Epidermal melanocyte (primary cell): ENCODE measurements at regions not wholly inside any gene's neighbourhood (a gene's known extent, or its start where the extent isn't known, plus 50 kb on each side); places are given as distances from the start of the nearest gene placed in this dataset.
A peak's percentile ranks its signal among the peaks of the same experiment; 100 is the strongest.

ENCODE experiments used
- DNase-seq: peaks from one replicate; pipeline ENCODE4 v3.0.0; 2011; ENCODE audit warnings: low spot score; ENCODE audit not compliant: insufficient read length

DNA sequence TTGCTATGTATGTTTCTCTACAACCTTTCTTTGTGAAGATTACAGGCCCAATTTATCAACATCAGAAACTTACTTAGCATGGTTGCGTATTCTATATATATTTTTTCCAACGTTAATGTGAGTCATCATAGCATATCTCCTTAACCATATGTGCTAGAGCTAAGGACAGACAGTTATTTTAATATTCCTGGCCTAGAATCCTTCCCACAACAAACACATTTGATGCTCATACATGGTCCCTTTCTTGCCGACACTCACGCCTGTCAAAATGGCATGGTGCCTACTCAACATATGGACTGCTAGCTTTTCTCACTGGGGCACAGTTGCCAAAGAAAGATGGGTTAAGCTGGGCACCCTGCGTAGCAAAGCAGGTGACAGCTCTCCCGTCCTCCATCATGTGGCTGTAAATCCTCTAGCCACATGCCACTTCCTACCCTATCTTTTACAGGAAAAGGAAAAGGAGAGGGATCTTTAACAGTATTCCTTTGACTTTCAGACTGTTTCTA lies 75.2 kb upstream of the GALNT5 start:
- no peak for DNase-seq

DNA sequence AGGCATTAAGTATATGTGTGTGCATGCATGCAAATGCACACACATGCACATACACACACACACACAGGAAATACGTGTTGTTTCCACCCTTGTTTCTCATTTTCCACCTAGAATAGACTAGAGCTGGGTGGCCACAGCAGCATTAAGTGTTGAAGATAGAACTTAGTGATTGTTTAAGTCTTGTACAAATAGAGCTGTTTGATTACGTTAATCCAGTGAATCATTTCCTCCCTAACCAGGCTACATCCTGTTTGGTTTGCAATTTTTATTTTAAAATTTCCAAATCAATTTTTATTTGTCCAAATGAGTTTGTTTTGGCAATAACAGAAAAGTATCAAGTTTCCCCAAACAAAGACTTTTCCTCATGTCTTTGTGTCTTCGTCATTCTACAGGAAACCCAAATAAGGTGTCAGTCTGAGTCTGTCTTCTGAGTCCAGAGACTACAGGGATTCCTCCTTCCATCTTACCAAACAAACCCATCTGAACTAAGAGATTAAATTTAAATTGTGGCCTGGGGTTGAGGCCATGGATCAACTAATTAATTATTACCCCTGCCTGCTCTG lies 74.6 kb upstream of the GALNT5 start:
- DNase-seq, result no peak

- no peak for DNase-seq
Observed at GRCh38 chr2:157184161-157184895, 73.2 kb upstream of the GALNT5 start.

DNA sequence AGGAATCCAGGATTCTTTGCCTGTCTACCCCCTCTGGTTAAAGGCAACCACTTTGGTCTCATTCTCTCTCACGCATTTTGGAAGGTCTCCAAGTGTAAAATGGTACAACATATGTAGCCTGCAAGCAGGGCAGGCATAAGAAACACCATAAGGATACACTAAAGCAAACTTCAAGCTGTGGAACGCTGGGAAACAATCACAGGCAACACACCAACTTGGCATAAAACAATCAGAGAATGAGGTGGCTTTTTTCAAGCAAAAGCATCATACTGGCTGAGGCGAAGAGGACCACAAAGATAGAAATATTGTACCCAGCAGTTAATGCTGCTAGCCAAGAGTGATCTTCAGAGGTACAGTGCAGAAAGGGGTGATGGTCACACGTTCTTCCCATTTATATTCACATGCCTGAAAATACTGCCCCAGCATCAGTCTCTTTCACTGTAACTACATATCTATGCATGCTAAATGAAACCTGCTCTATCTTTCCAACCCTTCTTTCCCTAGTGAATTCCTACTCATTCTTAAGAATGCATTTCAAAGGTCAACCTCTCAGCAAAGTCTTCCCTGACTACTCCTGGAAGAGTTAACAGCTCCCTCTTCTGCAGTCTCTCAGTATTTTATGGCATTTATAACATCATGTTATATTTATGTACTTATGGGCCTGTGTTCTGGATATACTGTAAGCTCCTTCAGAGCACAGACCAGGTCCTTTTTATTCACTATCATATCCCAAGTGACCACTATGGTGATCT lies 71.9 kb upstream of the GALNT5 start:
- DNase-seq, result no peak

DNA sequence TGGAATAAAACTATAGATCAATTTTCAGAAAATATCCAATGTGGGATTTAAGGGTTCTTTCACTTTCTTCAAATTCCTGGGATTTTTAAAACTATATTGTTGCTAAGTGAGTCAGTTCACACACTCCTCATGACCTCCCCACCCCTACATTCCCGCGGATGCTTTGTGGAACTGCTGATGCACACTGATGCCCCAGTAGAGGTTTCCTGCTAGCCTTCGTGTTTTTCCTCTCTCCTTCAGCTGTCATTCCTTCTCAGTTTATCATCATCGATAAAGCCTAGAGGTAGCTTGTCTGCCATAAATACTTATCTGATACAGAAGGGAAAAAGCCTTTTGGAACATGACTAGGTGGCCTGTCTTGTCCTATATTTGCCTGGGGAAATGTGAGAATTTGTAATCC lies 67.4 kb upstream of the GALNT5 start:
- DNase-seq, result no peak

- DNase-seq, result no peak
Observed at GRCh38 chr2:157191186-157191585, 66.3 kb upstream of the GALNT5 start.

DNA sequence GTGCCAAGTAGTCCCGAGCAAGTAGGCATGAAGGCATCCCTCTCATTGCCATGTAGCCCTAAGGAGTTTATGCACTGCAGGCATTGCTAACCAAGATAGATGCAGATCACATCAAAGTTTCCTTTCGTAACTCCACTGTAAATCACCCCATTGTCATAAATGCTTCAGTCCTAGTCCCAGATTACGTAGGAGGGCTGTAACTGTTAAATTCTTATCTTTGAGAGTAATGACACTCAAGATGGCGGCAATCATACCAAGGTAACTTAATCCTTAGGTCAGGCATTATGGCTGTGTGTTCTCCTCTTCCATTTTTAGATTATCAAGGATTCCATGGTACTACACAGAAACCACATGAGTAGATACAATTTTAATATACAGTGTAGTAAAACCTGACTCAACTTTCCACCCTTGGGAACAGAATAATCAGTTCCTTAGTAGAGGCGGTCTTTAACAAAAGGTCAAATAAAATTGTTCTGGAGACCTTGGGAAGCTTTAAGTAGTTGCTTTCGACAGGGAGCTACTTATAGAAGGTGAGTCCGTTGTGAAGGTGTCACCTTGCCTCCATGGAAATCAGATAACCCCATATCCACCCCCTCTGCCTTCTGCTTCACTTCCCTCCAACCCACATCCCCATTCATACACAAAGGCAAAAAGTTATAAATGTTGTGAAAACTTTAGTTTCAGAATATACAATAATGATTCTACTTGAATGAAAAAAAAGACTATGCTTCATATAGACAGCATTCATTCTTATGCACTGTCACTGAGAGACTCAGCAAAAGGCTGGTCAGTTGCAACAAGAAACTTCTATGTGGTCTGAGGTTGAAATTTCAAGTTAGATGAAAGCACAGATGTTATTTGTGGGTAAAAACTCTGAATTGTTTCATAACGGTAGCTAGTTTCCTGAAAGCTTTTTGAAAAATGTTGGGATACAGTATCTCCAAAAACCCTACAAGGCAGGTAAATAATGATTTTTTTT lies 64.8 kb upstream of the GALNT5 start:
- no peak for DNase-seq

DNA sequence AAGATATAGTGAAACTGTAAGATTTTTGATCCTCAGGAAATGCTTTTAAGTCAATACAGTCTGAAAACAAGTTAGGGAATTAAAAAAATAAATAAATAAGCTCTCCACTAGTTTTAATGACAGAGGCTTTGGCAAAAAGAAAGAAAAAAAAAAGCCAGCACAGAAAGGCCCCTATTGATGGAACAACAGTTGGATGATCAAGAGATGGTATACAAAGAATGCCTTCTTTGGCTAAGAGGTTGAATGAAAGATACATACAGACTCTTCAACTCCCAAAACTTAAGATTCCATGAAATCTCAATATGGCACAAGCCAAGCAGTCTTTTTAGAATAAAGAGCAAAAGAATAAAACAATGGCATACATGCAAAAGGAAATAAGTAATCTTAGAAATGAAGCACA lies 64.0 kb upstream of the GALNT5 start:
- no peak for DNase-seq

DNA sequence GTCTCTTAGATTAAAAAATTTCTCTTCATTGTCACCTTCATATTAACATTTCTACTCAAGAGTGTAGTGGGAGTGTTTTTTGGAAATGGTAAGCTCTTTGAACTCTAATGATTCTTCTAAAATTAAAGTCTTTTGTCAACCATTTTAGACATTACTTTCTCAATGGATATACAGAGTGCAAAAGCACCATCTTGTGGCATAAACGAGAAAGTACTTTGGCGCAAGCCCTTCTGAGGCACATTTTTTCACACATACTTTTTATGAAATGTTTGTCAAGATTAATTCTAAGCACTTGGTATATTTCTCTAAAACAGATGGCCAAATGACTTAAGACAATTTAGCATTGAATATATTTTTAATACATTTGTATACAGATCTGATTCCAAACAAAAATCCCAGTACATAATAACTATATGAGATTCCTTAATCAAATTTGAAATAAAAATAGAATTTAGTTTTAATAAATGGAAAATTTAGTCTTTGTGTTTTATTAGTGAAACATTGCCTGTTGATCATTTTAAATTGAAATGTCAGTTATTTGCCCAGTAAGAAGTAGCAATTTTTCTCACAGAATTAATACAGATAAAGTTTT lies 63.3 kb upstream of the GALNT5 start:
- DNase-seq, result peak; percentile 56

DNA sequence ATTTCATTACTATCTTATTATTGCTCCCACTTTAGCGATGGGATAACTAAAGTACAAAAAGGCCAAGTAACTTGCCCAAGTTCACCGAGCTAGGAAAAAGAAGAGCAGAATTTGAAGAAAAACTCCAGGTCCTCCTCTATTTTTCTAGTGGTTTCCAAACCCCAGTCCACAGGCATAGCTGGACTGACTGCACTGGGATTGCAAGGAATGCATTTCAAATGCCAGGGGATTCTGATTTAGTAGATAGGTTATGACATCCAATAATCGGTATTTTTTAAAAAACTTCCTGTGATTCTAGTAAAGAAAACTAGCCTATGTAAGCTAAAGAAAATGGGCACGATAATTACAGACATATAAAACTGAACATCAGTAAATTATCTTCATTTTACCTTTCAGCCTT lies 62.7 kb upstream of the GALNT5 start:
- DNase-seq, result no peak

DNA sequence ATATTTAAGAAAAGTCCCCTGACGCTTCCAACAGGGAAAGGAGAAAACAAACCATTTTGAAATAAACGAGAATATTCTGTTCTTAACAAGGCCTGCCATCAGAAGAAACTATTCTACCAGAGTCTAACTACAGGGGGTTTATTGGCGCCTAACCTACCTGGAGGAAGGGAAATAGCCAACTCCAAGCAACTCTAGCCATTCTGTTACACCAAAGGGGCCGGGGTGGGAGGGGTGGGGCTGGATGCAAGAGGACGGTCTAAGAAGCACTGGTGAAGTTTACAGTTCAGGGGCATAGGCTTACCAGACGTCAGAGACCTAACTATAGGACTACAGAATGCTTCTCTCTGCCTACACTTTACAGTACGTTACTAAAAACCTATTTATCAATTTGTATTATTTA lies 60.5 kb upstream of the GALNT5 start:
- DNase-seq, result no peak

DNA sequence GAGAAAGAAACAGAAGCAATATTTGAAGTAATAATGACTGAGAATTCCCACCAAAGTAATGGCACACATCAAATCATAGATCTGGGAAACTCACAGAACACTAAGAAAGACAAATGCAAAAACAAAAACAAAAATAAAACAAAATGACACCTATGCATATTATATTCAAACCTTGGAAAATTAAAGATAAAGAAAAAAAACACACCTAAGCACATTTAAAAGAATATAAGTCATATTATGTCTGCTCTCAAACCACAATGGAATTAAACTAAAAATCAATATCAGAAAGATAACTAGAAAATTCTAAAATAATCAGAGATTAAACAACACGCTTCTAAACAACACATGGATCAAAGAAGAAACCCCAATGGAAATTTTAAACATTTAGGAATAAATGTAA lies 59.7 kb upstream of the GALNT5 start:
- no peak for DNase-seq

- no peak for DNase-seq
Observed at GRCh38 chr2:157203651-157204050, 53.9 kb upstream of the GALNT5 start.

- DNase-seq, result no peak
Observed at GRCh38 chr2:157204401-157204800, 53.1 kb upstream of the GALNT5 start.

DNA sequence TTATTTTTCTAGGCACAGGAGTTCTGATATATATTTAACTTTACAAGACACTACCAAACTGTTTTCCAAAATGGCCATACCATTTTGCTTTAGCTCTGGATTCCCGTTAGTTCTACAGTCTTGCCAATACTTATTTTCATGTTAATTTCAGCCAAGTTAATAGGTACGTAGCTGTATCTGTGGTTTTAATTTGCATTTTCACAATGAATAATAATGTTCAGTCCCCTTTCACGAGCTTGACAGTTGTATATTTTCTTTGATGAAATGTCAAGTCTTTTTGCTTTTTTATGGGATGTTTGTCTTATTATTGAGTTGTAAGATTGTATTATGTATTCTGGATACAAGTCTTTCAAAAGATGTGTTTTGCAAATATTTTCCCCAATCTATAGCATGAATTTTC lies 50.6 kb upstream of the GALNT5 start:
- DNase-seq, result no peak
